SU-DHL-6 (cell line): ENCODE measurements at regions not wholly inside any gene's neighbourhood (a gene's known extent, or its start where the extent isn't known, plus 50 kb on each side); places are given as distances from the start of the nearest gene placed in this dataset.

Source experiments
- H2AFZ ChIP-seq: fragments of 200-600 bp; sonication (generic); 2 replicates; pipeline ENCODE4 v1.6.1; 2014; ENCODE audit warnings: low read depth, mild to moderate bottlenecking, moderate library complexity, mixed read lengths, antibody characterized with exemption, low read length; ENCODE audit not compliant: severe bottlenecking
- H3F3A ChIP-seq: fragments of 200-600 bp; shearing (Covaris generic); 2 replicates; pipeline ENCODE4 v1.6.0; 2016; ENCODE audit warnings: antibody characterized with exemption, mild to moderate bottlenecking; ENCODE audit not compliant: insufficient read depth
- H3K27ac ChIP-seq: fragments of 200-600 bp; sonication (generic); 2 replicates; pipeline ENCODE4 v1.5.1; 2016; ENCODE audit warnings: low read depth, mild to moderate bottlenecking, low read length, moderate library complexity, mixed read lengths
- H3K27me3 ChIP-seq: fragments of 200-600 bp; sonication (generic), shearing (Covaris generic); 2 replicates; pipeline ENCODE4 v1.6.0; 2014; ENCODE audit warnings: mild to moderate bottlenecking, low read length
- H3K36me3 ChIP-seq: fragments of 200-600 bp; sonication (generic); 2 replicates; pipeline ENCODE4 v1.6.1; 2014; ENCODE audit warnings: mild to moderate bottlenecking, low read length, mixed read lengths
- H3K4me2 ChIP-seq: fragments of 300-600, 200-600 bp; shearing (Covaris generic), sonication (generic); 2 replicates; pipeline ENCODE4 v1.6.0; 2014; ENCODE audit warnings: low read length, low read depth, mild to moderate bottlenecking; ENCODE audit not compliant: poor library complexity, severe bottlenecking
- H3K4me3 ChIP-seq: fragments of 200-600 bp; sonication (generic); 2 replicates; pipeline ENCODE4 v1.5.1; 2014; ENCODE audit warnings: antibody characterized with exemption, low read length, mild to moderate bottlenecking, mixed read lengths; ENCODE audit not compliant: insufficient read depth, poor library complexity, severe bottlenecking
- H3K79me2 ChIP-seq: fragments of 200-600 bp; sonication (generic); 2 replicates; pipeline ENCODE4 v1.6.1; 2014; ENCODE audit warnings: mild to moderate bottlenecking, low read length, moderate library complexity; ENCODE audit not compliant: insufficient read depth
- H3K9ac ChIP-seq: fragments of 200-600 bp; sonication (generic); 2 replicates; pipeline ENCODE4 v1.7.0; 2014; ENCODE audit warnings: mild to moderate bottlenecking, low read length
- H3K9me2 ChIP-seq: fragments of 200-600 bp; sonication (generic); replicated peaks from 2 replicates; pipeline ENCODE4 v1.6.1; 2014; ENCODE audit warnings: low read length; ENCODE audit not compliant: insufficient read depth
- H3K9me3 ChIP-seq: fragments of 200-600 bp; sonication (generic); 2 replicates; pipeline ENCODE4 v1.6.1; 2014; ENCODE audit warnings: low read length, mixed read lengths; ENCODE audit not compliant: insufficient read depth
- H4K20me1 ChIP-seq: fragments of 200-600 bp; sonication (generic); 2 replicates; pipeline ENCODE4 v1.6.1; 2014; ENCODE audit warnings: low read depth, mild to moderate bottlenecking, antibody characterized with exemption, low read length, moderate library complexity, mixed read lengths
- CTCF ChIP-seq: fragments of 200-600 bp; sonication (generic); IDR thresholded peaks from one replicate; pipeline ENCODE4 v1.5.1; 2017; ENCODE audit warnings: antibody characterized with exemption, mild to moderate bottlenecking, low read length, moderate library complexity; ENCODE audit not compliant: insufficient read depth, poor library complexity, severe bottlenecking
- EZH2phosphoT487 ChIP-seq: fragments of 200-600 bp; sonication (generic), shearing (Covaris generic); conservative IDR thresholded peaks from 2 replicates; pipeline ENCODE4 v1.6.1; 2018; ENCODE audit warnings: mild to moderate bottlenecking, antibody characterized with exemption, low read length, moderate library complexity, mixed read lengths

DNA sequence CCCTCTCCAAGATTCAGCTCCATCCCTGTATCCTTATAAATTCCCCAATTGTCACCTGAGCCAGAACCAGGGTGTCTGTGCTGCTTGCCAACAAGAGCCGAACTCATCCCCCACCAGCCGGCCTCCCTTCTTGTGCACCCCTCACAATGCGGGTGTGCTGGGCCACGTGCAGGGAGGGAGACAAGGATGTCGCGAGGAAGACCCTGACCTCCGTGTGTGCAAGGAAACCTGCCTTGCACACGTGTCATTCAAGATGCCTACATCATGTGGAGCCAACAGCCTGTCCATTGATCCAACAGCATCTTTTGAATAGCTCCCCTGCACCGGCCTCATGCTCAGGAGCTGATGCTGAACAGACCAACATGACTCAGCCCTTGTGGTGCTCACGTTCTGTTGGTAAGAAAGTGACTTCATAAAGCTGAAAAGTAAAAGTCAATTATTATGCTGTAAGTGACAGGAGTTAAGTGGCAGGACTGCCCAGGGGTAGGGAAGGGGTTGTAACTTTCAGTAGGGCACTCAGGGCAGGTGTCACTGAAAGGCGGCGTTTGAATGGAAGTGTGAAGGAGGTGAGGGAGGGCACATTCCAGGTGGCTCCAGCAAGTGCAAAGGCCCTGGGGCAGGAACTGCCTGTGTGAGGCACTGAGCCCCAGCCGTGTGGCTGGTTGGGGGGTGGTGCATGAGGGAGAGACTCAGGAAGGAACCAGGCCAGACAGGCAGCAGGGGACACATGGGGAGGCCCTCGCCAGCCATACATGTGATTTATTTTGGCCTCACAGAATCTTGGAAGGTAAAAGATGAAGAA lies 302.2 kb downstream of the FOXL1 start:
- no peak overlapping the region for H3K4me3 ChIP-seq
- H3K27me3 ChIP-seq = no peaks in the 10 kb centered on the region
- no peak overlapping the region for H3K27ac ChIP-seq
- H3K9ac ChIP-seq = no peak overlapping the region
- TF ChIP-seq CTCF (no peak), EZH2phosphoT487 (no peak)
- no peaks in the 10 kb centered on the region for H3K9me3 ChIP-seq
- no peaks in the 10 kb centered on the region for H3K9me2 ChIP-seq
- no peaks in the 10 kb centered on the region for H4K20me1 ChIP-seq
- no peak overlapping the region for H2AFZ ChIP-seq
- no peak overlapping the region for H3K4me2 ChIP-seq
- H3K79me2 ChIP-seq = no peaks in the 10 kb centered on the region
- no peaks in the 10 kb centered on the region for H3F3A ChIP-seq
- H3K36me3 ChIP-seq = no peaks in the 10 kb centered on the region

DNA sequence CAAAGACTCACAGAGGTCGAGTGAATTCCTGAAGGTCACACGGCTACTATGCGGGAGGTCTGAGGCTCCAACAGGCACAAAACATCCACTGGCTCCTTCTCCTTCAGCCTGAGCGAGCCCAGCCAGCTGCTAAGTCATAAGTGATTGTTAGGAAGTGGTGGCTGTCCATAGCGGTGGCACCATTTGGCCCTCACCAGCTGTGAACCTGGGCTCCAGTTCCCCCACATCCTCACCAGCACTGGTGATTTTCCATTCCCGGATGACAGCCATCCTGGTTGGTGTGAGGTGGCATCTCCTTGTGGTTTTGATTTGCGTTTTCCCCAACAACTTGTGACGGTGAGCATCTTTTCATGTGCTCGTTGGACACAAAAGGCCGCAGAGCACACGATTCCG lies 302.8 kb downstream of the FOXL1 start:
- H3K27me3 ChIP-seq = no peaks in the 10 kb centered on the region
- H3K4me2 ChIP-seq = no peak overlapping the region

GRCh38 chr16:86881861-86882273 lies 303.5 kb downstream of the FOXL1 start:
- Histone ChIP-seq H3K27me3 (no peaks in the 10 kb centered on the region), H3K4me2 (no peak overlapping the region), H3K36me3 (no peaks in the 10 kb centered on the region), H3K4me3 (no peak overlapping the region), H2AFZ (no peak overlapping the region), H3K9me3 (no peaks in the 10 kb centered on the region), H3K9me2 (no peaks in the 10 kb centered on the region), H3K9ac (no peak overlapping the region), H3K79me2 (no peaks in the 10 kb centered on the region), H4K20me1 (no peaks in the 10 kb centered on the region), H3F3A (no peaks in the 10 kb centered on the region), H3K27ac (no peak overlapping the region)
- TF ChIP-seq CTCF (no peak), EZH2phosphoT487 (no peak)

More for the DNA sequence above, 302.8 kb downstream of the FOXL1 start:
- H2AFZ ChIP-seq = no peak overlapping the region
- no peaks in the 10 kb centered on the region for H4K20me1 ChIP-seq
- H3K79me2 ChIP-seq = no peaks in the 10 kb centered on the region
- TF ChIP-seq CTCF = no peak
- no peak for TF ChIP-seq EZH2phosphoT487
- no peaks in the 10 kb centered on the region for H3K9me3 ChIP-seq
- no peaks in the 10 kb centered on the region for H3K36me3 ChIP-seq
- no peak overlapping the region for H3K4me3 ChIP-seq
- no peak overlapping the region for H3K27ac ChIP-seq
- no peak overlapping the region for H3K9ac ChIP-seq
- no peaks in the 10 kb centered on the region for H3F3A ChIP-seq
- no peaks in the 10 kb centered on the region for H3K9me2 ChIP-seq
